T-cell (primary cell): ENCODE measurements at regions not wholly inside any gene's neighbourhood (a gene's known extent, or its start where the extent isn't known, plus 50 kb on each side); places are given as distances from the start of the nearest gene placed in this dataset.
"Not testable (repeated sequence)": the region's sequence is repeated elsewhere in the genome, so short reads cannot be mapped to it uniquely, and the experiment has no call there.

Source experiments
- ATAC-seq, 4 experiments: fragments of 200-7000 bp in 3 of 4; fragments of 150-1000 bp in 1 of 4; cut with Tn5 transposase; replicated peaks in 1 of 4; 1 replicate in 3 of 4; 2 replicates in 1 of 4; pipeline ENCODE4 v1.10.0; 2021; ENCODE audit warnings: moderate library complexity in 3 of 4, mild to moderate bottlenecking in 2 of 4, moderate number of reproducible peaks in 1 of 4
- CTCF ChIA-PET, 2 donors: fragments of 300-600 bp; sonication (Branson Sonifier 250); formaldehyde crosslinking; loops; one replicate each; lab custom pipeline; 2022; ENCODE audit warnings: antibody characterized with exemption in 2 of 2; lab: Charles Lee
- POLR2A ChIA-PET, 2 donors: fragments of 300-600 bp; sonication (Branson Sonifier 250); formaldehyde crosslinking; loops; one replicate each; lab custom pipeline; 2022; ENCODE audit warnings: antibody characterized with exemption in 2 of 2; lab: Charles Lee
- DNase-seq, 35 experiments: peaks; one replicate each; pipeline versions ENCODE4 v3.0.0 to v3.0.0-alpha.2; 2013 to 2023
- H3K27ac ChIP-seq: one replicate; pipeline ENCODE4 v1.5.1; 2013; ENCODE audit warnings: low read length
- H3K27me3 ChIP-seq, 2 experiments: replicated peaks in 1 of 2; 1 replicate in 1 of 2; 2 replicates in 1 of 2; pipeline versions ENCODE4 v1.6.1 to v1.7.0; 2013; ENCODE audit warnings: low read length in 1 of 2, mixed read lengths in 1 of 2; ENCODE audit not compliant: control insufficient read depth in 2 of 2, insufficient read depth in 2 of 2; ENCODE audit errors: extremely low read depth in 1 of 2
- H3K36me3 ChIP-seq, 2 donors: 1 replicate in 1 of 2; 2 replicates in 1 of 2; pipeline versions ENCODE4 v1.6.1 to v1.7.0; 2013; ENCODE audit warnings: low read length in 1 of 2; ENCODE audit not compliant: control insufficient read depth in 2 of 2, insufficient read depth in 1 of 2; ENCODE audit errors: extremely low read depth in 1 of 2
- H3K4me1 ChIP-seq, 2 experiments: 1 replicate in 1 of 2; 2 replicates in 1 of 2; pipeline versions ENCODE4 v1.6.1 to v1.7.0; 2013; ENCODE audit warnings: low read length in 2 of 2, mixed read lengths in 1 of 2; ENCODE audit not compliant: insufficient read depth in 2 of 2, control insufficient read depth in 1 of 2; ENCODE audit errors: extremely low read depth in 1 of 2
- H3K4me3 ChIP-seq, 2 donors: 1 replicate in 1 of 2; 2 replicates in 1 of 2; pipeline versions ENCODE4 v1.5.1 to v1.7.0; 2013; ENCODE audit warnings: mild to moderate bottlenecking in 2 of 2, low read length in 1 of 2, moderate library complexity in 1 of 2; ENCODE audit not compliant: control insufficient read depth in 1 of 2; ENCODE audit errors: extremely low read depth in 1 of 2
- H3K9me3 ChIP-seq: 2 replicates; pipeline ENCODE4 v1.7.0; 2013
- H3K27ac Mint-ChIP-seq, 2 donors: one replicate each; pipeline ENCODE4 v1.8.0; 2020 to 2021; ENCODE audit warnings: mild to moderate bottlenecking in 2 of 2, mixed read lengths in 2 of 2
- H3K27me3 Mint-ChIP-seq, 2 donors: one replicate each; pipeline ENCODE4 v1.8.0; 2021 to 2022; ENCODE audit warnings: mixed read lengths in 2 of 2
- H3K36me3 Mint-ChIP-seq: one replicate; pipeline ENCODE4 v1.8.0; 2021; ENCODE audit warnings: mixed read lengths
- H3K4me1 Mint-ChIP-seq, 3 donors: one replicate each; pipeline ENCODE4 v1.8.0; 2020 to 2022; ENCODE audit warnings: mixed read lengths in 3 of 3, mild to moderate bottlenecking in 1 of 3
- H3K4me3 Mint-ChIP-seq, 3 donors: one replicate each; pipeline ENCODE4 v1.8.0; 2020 to 2022; ENCODE audit warnings: mild to moderate bottlenecking in 3 of 3, mixed read lengths in 3 of 3, moderate library complexity in 3 of 3
- H3K9me3 Mint-ChIP-seq, 3 donors: one replicate each; pipeline ENCODE4 v1.8.0; 2020 to 2022; ENCODE audit warnings: mixed read lengths in 3 of 3
- WGBS: methylation state at CpG from one replicate; pipeline ENCODE4 v1.1.5; 2013; ENCODE audit warnings: missing lambda C conversion rate; ENCODE audit not compliant: insufficient coverage; 5-methylcytosine and 5-hydroxymethylcytosine counted together

DNA sequence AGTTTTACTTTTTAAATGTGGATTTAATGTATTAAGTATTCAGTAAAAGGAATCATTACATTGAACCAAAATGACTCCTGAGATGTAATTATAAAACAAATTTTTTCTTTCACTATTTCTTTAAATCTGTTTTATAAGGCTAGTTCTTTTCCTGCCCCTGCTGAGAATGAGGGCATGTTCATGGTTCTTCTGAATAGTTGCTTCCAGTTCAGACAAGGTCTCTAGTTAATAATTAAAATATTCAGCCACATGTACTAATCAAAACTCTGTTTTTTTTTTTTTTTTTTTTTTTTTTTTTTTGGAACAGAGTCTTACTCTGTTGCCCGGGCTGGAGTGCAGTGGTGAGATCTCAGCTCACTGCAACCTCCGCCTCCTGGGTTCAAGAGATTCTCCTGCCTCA is 321.2 kb downstream of the DNAJB9 start:
- Histone ChIP-seq H3K4me1 (no peaks in the 10 kb centered on the region), H3K9me3 (peaks cover 2% of the 10 kb centered on the region), H3K4me3 (no peak overlapping the region), H3K27me3 (no peaks in the 10 kb centered on the region), H3K27ac (no peak overlapping the region), H3K36me3 (no peaks in the 10 kb centered on the region)
- peaks cover 5 to 10% (median 8%) of the 10 kb centered on the region in 3 donors for H3K9me3 Mint-ChIP-seq
- no peaks in the 10 kb centered on the region for H3K36me3 Mint-ChIP-seq
- H3K4me3 Mint-ChIP-seq = no peak overlapping the region
- ChIA-PET POLR2A (no interaction called here), CTCF (no interaction called here)
- ATAC-seq (no peak), DNase-seq (no peak)
- H3K4me1 Mint-ChIP-seq = no peaks in the 10 kb centered on the region
- WGBS = no CpG with 5 or more reads among the region's 2 CpGs
- H3K27me3 Mint-ChIP-seq = no peaks in the 10 kb centered on the region
- H3K27ac Mint-ChIP-seq = no peak overlapping the region

DNA sequence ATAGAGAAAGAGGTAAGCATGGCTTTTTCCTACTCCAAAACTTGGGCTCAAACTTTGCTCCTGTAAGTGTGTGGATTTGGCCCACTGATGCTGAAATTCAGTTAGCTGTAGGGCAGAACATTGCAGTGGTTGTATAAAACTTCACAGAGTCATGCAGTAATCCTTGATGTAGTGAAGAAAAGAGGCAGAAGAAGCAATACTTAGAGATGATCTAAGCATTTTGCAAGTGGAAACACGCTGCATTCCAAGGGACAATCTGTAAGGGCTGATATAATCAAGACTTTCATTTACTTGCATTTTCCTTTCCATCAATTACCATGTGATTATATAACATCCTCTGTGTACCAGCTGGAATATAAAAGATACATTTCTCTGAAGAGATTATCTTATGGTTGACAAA is 338.8 kb downstream of the DNAJB9 start:
- H3K4me3 Mint-ChIP-seq = no peak overlapping the region
- POLR2A ChIA-PET = no interaction called here
- no CpG with 5 or more reads among the region's 1 CpG for WGBS
- no peaks in the 10 kb centered on the region for H3K36me3 ChIP-seq
- no peaks in the 10 kb centered on the region for H3K4me1 Mint-ChIP-seq
- H3K27me3 ChIP-seq = no peaks in the 10 kb centered on the region
- no peaks in the 10 kb centered on the region for H3K4me1 ChIP-seq
- H3K36me3 Mint-ChIP-seq = no peaks in the 10 kb centered on the region
- H3K27me3 Mint-ChIP-seq = no peaks in the 10 kb centered on the region
- no peak overlapping the region for H3K27ac ChIP-seq
- CTCF ChIA-PET = no interaction called here
- H3K4me3 ChIP-seq = no peak overlapping the region
- H3K9me3 ChIP-seq = no peaks in the 10 kb centered on the region
- ATAC-seq (no peak), DNase-seq (no peak)
- H3K27ac Mint-ChIP-seq = no peak overlapping the region
- H3K9me3 Mint-ChIP-seq = peaks cover 0 to 8% (median 3%) of the 10 kb centered on the region in 3 donors

DNA sequence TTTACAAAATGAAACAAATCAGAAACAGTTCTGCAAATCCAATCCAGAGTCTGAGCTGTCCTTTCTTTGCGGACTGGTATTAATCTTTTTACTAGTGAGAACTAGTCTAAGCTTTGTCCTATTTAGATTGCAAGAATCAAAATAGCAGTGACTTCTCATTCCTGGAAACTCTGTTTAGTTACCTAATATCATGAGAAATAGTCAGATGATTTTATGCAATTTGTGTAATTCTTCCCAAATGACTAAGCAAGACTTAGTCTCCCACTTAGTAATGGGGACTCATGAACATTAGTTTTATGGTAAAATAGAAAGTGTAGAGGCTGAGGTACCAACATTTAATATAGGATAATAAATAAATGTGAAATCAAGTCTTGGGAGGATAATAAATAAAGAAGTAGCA is 341.3 kb downstream of the DNAJB9 start:
- CTCF ChIA-PET = no interaction called here

DNA sequence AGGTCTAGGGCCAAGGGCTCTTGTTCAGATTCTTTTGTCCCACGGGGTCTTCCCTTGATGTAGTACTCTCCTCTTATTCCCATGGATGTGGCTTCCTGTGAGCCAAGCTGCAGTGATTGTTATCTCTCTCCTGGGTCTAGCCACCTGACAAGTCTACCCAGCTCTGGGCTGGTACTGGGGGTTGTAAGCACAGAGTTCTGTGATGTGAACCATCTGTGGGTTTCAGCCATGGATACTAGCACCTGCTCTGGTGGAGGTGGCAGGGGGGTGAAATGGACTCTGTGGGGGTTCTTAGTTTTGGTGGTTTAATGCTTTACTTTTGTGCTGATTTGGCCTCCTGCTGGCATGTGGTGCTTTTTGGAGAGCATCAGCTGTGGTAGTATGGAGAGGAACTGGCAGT is 350.8 kb downstream of the DNAJB9 start:
- H3K9me3 ChIP-seq = no peaks in the 10 kb centered on the region
- DNase-seq (no peak), ATAC-seq (no peak)
- no peaks in the 10 kb centered on the region for H3K4me1 ChIP-seq
- ChIA-PET CTCF (interaction anchor here in 1 of 2 donors (0.6 kb wide), 1 partner anchor 131 kb away, joined by 3 read pairs; no protein-coding TSS in a partner anchor), POLR2A (no interaction called here)
- H3K4me3 Mint-ChIP-seq = no peak overlapping the region
- no peak overlapping the region for H3K4me3 ChIP-seq
- H3K27ac Mint-ChIP-seq = no peak overlapping the region
- no peak overlapping the region for H3K27ac ChIP-seq
- H3K27me3 ChIP-seq = no peaks in the 10 kb centered on the region
- H3K36me3 ChIP-seq = no peaks in the 10 kb centered on the region
- H3K9me3 Mint-ChIP-seq = peaks cover 19 to 58% (median 34%) of the 10 kb centered on the region in 3 donors
- H3K4me1 Mint-ChIP-seq = no peaks in the 10 kb centered on the region
- H3K36me3 Mint-ChIP-seq = no peaks in the 10 kb centered on the region
- no CpG with 5 or more reads among the region's 1 CpG for WGBS
- H3K27me3 Mint-ChIP-seq = no peaks in the 10 kb centered on the region

More for the DNA sequence above, 341.3 kb downstream of the DNAJB9 start:
- WGBS = no CpG with 5 or more reads among the region's 1 CpG
- H3K27ac Mint-ChIP-seq = no peak overlapping the region
- H3K4me3 Mint-ChIP-seq = no peak overlapping the region
- no peak for ATAC-seq
- Histone ChIP-seq H3K27ac (no peak overlapping the region), H3K4me1 (no peaks in the 10 kb centered on the region), H3K36me3 (no peaks in the 10 kb centered on the region), H3K9me3 (no peaks in the 10 kb centered on the region), H3K4me3 (no peak overlapping the region), H3K27me3 (no peaks in the 10 kb centered on the region)
- H3K36me3 Mint-ChIP-seq = no peaks in the 10 kb centered on the region
- POLR2A ChIA-PET = no interaction called here
- H3K27me3 Mint-ChIP-seq = no peaks in the 10 kb centered on the region
- H3K4me1 Mint-ChIP-seq = no peaks in the 10 kb centered on the region
- peaks cover 3 to 23% (median 16%) of the 10 kb centered on the region in 3 donors for H3K9me3 Mint-ChIP-seq
- no peak for DNase-seq

DNA sequence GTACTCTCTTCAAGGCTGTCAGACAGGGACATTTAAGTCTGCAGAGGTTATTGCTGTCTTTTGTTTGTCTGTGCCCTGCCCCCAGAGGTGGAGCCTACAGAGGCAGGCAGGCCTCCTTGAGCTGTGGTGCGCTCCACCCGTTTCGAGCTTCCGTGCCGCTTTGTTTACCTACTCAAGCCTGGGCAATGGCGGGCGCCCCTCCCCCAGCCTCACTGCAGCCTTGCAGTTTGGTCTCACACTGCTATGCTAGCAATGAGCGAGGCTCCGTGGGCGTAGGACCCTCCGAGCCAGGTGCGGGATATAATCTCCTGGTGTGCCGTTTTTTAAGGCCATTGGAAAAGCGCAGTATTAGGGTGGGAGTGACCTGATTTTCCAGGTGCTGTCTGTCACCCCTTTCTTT is 373.4 kb downstream of the DNAJB9 start:
- H3K4me3 Mint-ChIP-seq, H3K27me3 ChIP-seq: not testable (repeated sequence)
- 95% methylated on average over 9 of the region's 14 CpGs for WGBS

DNA sequence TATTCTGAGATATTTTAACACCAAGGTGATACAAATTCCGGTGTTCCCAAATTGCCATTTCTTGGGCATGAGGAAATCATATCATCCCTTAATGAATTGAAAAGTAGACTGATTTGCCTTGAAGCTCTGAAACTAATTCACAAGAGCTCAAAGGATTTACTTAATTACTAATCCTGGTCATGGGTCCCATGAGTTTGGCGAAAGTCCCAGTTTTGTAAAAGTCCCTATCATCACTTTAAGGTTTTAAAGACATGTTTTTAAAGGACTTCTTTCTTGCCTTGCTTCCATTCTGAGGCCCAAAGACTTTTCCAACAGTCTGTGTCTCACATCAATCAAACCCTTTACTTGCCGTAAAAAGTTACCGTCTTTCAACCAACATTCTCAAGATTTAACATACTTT is 377.9 kb downstream of the DNAJB9 start:
- Mint-ChIP-seq H3K4me3 (no peak overlapping the region), H3K9me3 (peaks cover 2 to 17% (median 4%) of the 10 kb centered on the region in 3 donors), H3K27ac (no peak overlapping the region), H3K4me1 (no peaks in the 10 kb centered on the region), H3K27me3 (no peaks in the 10 kb centered on the region), H3K36me3 (no peaks in the 10 kb centered on the region)
- POLR2A ChIA-PET = interaction anchor here in 1 of 2 donors (0.6 kb wide), 1 partner anchor 311 kb away, joined by 7 read pairs; no protein-coding TSS in a partner anchor
- Histone ChIP-seq H3K9me3 (no peaks in the 10 kb centered on the region), H3K4me1 (no peaks in the 10 kb centered on the region), H3K27ac (no peak overlapping the region), H3K27me3 (no peaks in the 10 kb centered on the region), H3K4me3 (no peak overlapping the region), H3K36me3 (no peaks in the 10 kb centered on the region)
- CTCF ChIA-PET = no interaction called here
- ATAC-seq (no peak), DNase-seq (no peak)
- WGBS = no CpG with 5 or more reads among the region's 4 CpGs

More for the DNA sequence above, 373.4 kb downstream of the DNAJB9 start:
- CTCF ChIA-PET, POLR2A ChIA-PET, H3K27ac Mint-ChIP-seq, H3K27ac ChIP-seq, H3K4me3 ChIP-seq, H3K27me3 Mint-ChIP-seq, H3K36me3 ChIP-seq, ATAC-seq, H3K36me3 Mint-ChIP-seq, H3K4me1 ChIP-seq, DNase-seq, H3K4me1 Mint-ChIP-seq, H3K9me3 ChIP-seq: not testable (repeated sequence)
- peaks cover 0 to 11% (median 9%) of the 10 kb centered on the region in 3 donors for H3K9me3 Mint-ChIP-seq

DNA sequence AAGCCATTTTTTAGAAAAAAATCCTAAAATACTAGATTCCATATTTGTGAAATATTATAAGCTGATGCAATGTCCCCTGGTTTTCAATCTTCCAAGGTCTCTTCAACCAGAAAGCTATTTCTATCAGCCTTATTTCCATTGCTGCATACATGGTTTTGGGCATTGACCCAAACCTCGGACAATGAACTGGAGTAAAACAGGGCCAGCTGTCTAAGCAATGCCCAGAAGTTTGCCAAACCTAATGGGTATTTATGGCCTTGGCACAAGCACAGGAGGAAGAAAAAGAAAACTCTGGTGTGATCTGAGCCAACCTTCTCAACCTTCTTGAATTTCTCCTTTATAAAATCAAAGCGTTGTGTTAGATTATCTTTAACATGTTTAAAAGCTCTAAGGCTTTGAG is 402.3 kb downstream of the DNAJB9 start:
- H3K9me3 Mint-ChIP-seq = peaks cover 0 to 5% (median 0%) of the 10 kb centered on the region in 3 donors
- H3K27ac Mint-ChIP-seq = no peak overlapping the region
- H3K4me1 Mint-ChIP-seq = no peaks in the 10 kb centered on the region
- H3K4me3 Mint-ChIP-seq = no peak overlapping the region
- H3K36me3 Mint-ChIP-seq = no peaks in the 10 kb centered on the region
- no CpG with 5 or more reads among the region's 2 CpGs for WGBS
- Histone ChIP-seq H3K4me3 (no peak overlapping the region), H3K27ac (no peak overlapping the region), H3K27me3 (no peaks in the 10 kb centered on the region), H3K4me1 (no peaks in the 10 kb centered on the region), H3K36me3 (no peaks in the 10 kb centered on the region), H3K9me3 (no peaks in the 10 kb centered on the region)
- ChIA-PET POLR2A (no interaction called here), CTCF (no interaction called here)
- ATAC-seq (no peak), DNase-seq (no peak)
- no peaks in the 10 kb centered on the region for H3K27me3 Mint-ChIP-seq
